ENCODE measurements at regions not wholly inside any gene's neighbourhood (a gene's known extent, or its start where the extent isn't known, plus 50 kb on each side); places are given as distances from the start of the nearest gene placed in this dataset.

- TF ChIP-seq POLR2A (IDR thresholded peaks at IDR 0.05) (no peak), CTCF (IDR thresholded peaks at IDR 0.05) (no peak)
Observed at GRCh38 chr3:181518222-181518621, 193.5 kb upstream of the SOX2 start.

Measured in adrenal gland (tissue), 5 donors.